Left lung (tissue), 4 donors: ENCODE measurements at regions not wholly inside any gene's neighbourhood (a gene's known extent, or its start where the extent isn't known, plus 50 kb on each side); places are given as distances from the start of the nearest gene placed in this dataset.

Source experiments
- ATAC-seq: fragments of 200-7000 bp; cut with Tn5 transposase; one replicate; pipeline ENCODE4 v1.9.1; 2020; ENCODE audit warnings: moderate library complexity
- DNase-seq, 4 donors: peaks; one replicate each; pipeline ENCODE4 v3.0.0-alpha.2; 2013 to 2020
- H3K27ac ChIP-seq, 2 donors: fragments of 200-600 bp; sonication (generic) in 1 of 2; one replicate each; pipeline versions ENCODE4 v1.5.0 to v1.8.0; 2020 to 2021
- H3K27me3 ChIP-seq, 2 donors: fragments of 200-600 bp; sonication (generic) in 1 of 2; one replicate each; pipeline versions ENCODE4 v1.5.0 to v1.8.0; 2020 to 2021
- H3K36me3 ChIP-seq, 2 donors: fragments of 200-600 bp; sonication (generic) in 1 of 2; one replicate each; pipeline versions ENCODE4 v1.5.0 to v1.8.0; 2020 to 2021
- H3K4me1 ChIP-seq, 2 donors: fragments of 200-600 bp; one replicate each; pipeline ENCODE4 v1.8.0; 2021
- H3K4me3 ChIP-seq, 2 donors: fragments of 200-600 bp; sonication (generic) in 1 of 2; one replicate each; pipeline versions ENCODE4 v1.5.0 to v1.8.0; 2020 to 2021; ENCODE audit warnings: mild to moderate bottlenecking in 1 of 2
- H3K9me3 ChIP-seq, 2 donors: fragments of 200-600 bp; sonication (generic) in 1 of 2; one replicate each; pipeline versions ENCODE4 v1.5.0 to v1.8.0; 2020 to 2021
- intact Hi-C, 2 donors: fragments of 100-400 bp; cut with DNase I; formaldehyde crosslinking; loops; one replicate each; pipeline versions ENCODE4 v1.11.2 to v1.14.2; 2022
- TF ChIP-seq, protein P1 (sequence below), 2 donors: fragments of 200-600 bp; sonication (generic) in 1 of 2; IDR thresholded peaks; one replicate each; pipeline versions ENCODE4 v1.5.0 to v1.8.0; 2021; ENCODE audit warnings: antibody characterized with exemption in 2 of 2
- donor health status: DM: no; HTN: yes; CAD: no.
- donor health status: DM: no; HTN: no; CAD: no.

DNA sequence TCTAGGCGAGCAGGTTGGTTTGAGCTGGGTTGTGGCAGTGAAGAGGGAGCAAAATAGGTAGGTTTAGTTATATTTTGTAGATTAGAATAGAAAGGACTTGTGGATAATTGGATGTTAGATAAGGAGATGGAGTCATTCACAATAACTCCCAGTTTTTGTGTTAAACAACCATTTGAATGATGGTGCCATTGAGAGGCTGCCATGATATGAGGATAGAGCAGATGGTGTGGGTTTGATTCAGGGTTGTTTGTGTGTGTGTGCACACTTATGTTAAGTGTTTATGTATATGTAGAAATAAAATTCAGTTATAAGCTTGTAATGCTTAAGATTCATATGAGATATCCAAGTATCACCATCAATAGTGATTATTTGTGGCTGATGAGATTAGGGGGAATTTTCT, 166.6 kb downstream of the NXPE2 start:
- Histone ChIP-seq H3K36me3 (no peaks in the 10 kb centered on the region), H3K4me3 (no peak overlapping the region), H3K9me3 (no peaks in the 10 kb centered on the region), H3K27ac (no peak overlapping the region), H3K27me3 (no peaks in the 10 kb centered on the region), H3K4me1 (no peaks in the 10 kb centered on the region)
- TF ChIP-seq, protein P1, sequence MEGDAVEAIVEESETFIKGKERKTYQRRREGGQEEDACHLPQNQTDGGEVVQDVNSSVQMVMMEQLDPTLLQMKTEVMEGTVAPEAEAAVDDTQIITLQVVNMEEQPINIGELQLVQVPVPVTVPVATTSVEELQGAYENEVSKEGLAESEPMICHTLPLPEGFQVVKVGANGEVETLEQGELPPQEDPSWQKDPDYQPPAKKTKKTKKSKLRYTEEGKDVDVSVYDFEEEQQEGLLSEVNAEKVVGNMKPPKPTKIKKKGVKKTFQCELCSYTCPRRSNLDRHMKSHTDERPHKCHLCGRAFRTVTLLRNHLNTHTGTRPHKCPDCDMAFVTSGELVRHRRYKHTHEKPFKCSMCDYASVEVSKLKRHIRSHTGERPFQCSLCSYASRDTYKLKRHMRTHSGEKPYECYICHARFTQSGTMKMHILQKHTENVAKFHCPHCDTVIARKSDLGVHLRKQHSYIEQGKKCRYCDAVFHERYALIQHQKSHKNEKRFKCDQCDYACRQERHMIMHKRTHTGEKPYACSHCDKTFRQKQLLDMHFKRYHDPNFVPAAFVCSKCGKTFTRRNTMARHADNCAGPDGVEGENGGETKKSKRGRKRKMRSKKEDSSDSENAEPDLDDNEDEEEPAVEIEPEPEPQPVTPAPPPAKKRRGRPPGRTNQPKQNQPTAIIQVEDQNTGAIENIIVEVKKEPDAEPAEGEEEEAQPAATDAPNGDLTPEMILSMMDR (IDR thresholded peaks at IDR 0.05), result no peak
- no peak for ATAC-seq
- DNase-seq, result no peak
- intact Hi-C loops, result no loop called here

DNA sequence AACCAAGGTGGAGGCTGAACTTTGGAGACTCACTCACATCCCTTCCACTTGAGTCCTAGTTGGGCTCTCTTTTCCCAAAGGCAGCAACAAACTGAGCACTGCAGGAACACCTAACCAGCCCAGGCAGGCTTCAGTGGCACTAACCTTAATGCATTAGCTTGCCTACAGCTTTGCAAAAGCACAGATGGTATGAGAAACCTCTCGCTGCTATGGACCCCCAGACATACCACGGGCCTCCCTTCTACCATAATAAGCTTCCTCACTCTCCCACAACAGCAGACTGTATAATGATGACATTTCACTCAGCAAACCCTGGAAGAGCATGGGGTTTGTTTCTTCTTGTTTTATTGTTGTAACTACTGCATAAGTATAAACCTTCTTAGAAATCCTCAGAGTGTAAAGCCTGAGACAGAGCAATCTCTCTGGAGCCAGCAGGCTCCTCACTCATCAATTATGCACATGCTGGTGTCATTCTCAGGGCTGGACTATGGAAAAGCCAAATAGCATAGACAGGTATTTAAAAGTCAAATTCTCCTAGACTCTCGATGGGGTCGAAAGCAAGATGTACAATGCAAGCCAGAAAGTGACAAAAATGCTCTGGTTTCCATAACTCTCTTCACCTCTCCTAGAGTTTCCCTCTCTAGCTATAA, 167.6 kb downstream of the NXPE2 start:
- H3K27ac ChIP-seq, result no peak overlapping the region
- no peaks in the 10 kb centered on the region for H3K27me3 ChIP-seq
- intact Hi-C loops, result no loop called here
- peak; percentile 12 for ATAC-seq
- H3K36me3 ChIP-seq, result no peaks in the 10 kb centered on the region
- H3K4me1 ChIP-seq, result no peaks in the 10 kb centered on the region
- DNase-seq, result no peak
- no peak overlapping the region for H3K4me3 ChIP-seq
- TF ChIP-seq, protein P1 (IDR thresholded peaks at IDR 0.05), result no peak
- H3K9me3 ChIP-seq, result no peaks in the 10 kb centered on the region

DNA sequence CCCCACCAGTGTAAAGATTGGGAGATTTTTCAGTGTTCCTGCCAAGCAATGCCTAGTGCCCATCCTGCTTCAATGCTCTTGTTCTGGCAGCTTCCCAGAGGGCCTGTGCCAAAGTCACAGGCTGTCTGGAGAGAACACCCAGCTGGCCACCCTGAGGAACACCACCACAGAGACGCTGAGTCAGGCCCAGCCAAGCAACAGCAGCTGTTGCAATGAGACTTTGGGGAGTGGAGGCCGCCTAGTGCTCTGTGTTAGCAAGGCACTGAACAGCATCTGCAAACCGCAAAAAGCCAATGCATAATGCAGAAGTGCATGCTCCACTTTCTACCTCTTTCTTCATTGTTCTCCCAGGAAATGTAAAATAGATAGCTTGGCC, 168.1 kb downstream of the NXPE2 start:
- no peaks in the 10 kb centered on the region for H3K27me3 ChIP-seq
- TF ChIP-seq, protein P1 (IDR thresholded peaks at IDR 0.05), result no peak
- intact Hi-C loops, result no loop called here
- peak in 1 of 4 donors; percentile 78 for DNase-seq
- H3K9me3 ChIP-seq, result no peaks in the 10 kb centered on the region
- peak; percentile 64 for ATAC-seq
- no peaks in the 10 kb centered on the region for H3K36me3 ChIP-seq
- no peak overlapping the region for H3K4me3 ChIP-seq
- no peak overlapping the region for H3K27ac ChIP-seq
- H3K4me1 ChIP-seq, result no peaks in the 10 kb centered on the region

DNA sequence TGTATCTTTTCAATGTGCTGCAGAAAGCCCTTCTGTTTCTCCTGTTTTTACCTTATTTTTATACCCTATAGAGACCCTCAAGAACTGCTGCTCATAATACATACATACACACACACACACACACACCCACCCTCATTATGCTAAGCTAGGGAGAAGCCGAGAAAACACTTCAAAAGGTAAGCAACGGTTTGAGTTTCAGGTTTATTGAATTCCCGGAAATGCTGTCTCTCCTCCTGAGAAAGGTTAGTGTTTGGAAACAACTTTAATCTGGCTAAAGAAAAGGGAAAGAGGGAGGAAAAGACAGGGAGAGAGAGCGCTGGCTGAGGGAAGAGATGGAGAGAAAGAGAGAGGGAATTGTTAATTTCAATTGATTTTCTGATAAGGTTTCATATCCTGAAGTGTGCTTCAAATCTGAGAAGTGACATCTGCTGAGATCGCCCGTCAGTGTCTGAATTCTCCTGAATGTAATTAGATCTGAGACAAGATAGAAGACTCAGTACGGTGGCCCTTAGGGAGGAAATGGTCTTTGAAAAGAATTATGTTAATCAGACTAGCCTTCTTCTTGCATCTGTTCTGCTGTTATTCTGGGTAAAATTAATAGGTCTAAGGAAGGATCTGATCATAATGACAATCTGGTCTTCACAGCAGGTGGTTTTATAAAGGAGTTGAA, 169.1 kb downstream of the NXPE2 start:
- H3K4me3 ChIP-seq, result no peak overlapping the region
- no peaks in the 10 kb centered on the region for H3K36me3 ChIP-seq
- DNase-seq, result no peak
- no peak for ATAC-seq
- H3K9me3 ChIP-seq, result no peaks in the 10 kb centered on the region
- intact Hi-C loops, result no loop called here
- H3K4me1 ChIP-seq, result no peaks in the 10 kb centered on the region
- TF ChIP-seq, protein P1 (IDR thresholded peaks at IDR 0.05), result no peak
- H3K27me3 ChIP-seq, result no peaks in the 10 kb centered on the region
- H3K27ac ChIP-seq, result no peak overlapping the region

DNA sequence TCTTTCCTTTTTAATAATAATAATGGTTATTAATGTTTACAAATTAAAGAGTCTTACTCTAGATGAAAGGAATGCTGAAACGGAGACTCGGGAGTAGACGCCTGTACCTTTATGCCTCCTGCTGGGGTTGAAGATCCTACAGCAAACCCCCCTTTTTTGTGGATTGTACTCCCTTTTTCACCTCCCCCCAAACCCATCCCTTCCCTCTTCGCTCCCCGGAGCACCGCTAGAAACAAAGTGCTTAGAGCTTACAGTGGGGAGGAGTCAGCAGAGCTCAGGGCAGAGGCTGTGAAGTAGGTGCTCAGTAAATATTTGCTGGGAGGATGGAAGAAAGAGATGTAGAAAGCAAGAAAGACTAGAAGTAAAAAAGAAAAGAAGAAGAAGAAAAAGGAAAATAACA, 169.7 kb downstream of the NXPE2 start:
- H3K36me3 ChIP-seq, result no peaks in the 10 kb centered on the region
- no peaks in the 10 kb centered on the region for H3K9me3 ChIP-seq
- no peak for DNase-seq
- intact Hi-C loops, result no loop called here
- no peaks in the 10 kb centered on the region for H3K27me3 ChIP-seq
- no peak overlapping the region for H3K27ac ChIP-seq
- H3K4me3 ChIP-seq, result no peak overlapping the region
- TF ChIP-seq, protein P1 (IDR thresholded peaks at IDR 0.05), result no peak
- H3K4me1 ChIP-seq, result no peaks in the 10 kb centered on the region
- no peak for ATAC-seq
